Neural cell (in vitro differentiated cells): ENCODE measurements at regions not wholly inside any gene's neighbourhood (a gene's known extent, or its start where the extent isn't known, plus 50 kb on each side); places are given as distances from the start of the nearest gene placed in this dataset.

ENCODE experiments used
- H2AFZ ChIP-seq: fragments of 200-600, 300-800 bp; sonication (generic), shearing (Covaris generic); 2 replicates; pipeline ENCODE4 v1.6.0; 2014; ENCODE audit warnings: low read depth, mild to moderate bottlenecking, antibody characterized with exemption, low read length, moderate library complexity
- H3F3A ChIP-seq: fragments of 200-600 bp; shearing (Covaris generic); 2 replicates; pipeline ENCODE4 v1.6.1; 2016; ENCODE audit warnings: mild to moderate bottlenecking, moderate library complexity, mixed read lengths, antibody characterized with exemption, low read length; ENCODE audit not compliant: insufficient read depth, poor library complexity, severe bottlenecking
- H3K27ac ChIP-seq: fragments of 200-600, 300-800 bp; sonication (generic), shearing (Covaris generic); 2 replicates; pipeline ENCODE4 v1.5.1; 2014; ENCODE audit warnings: mild to moderate bottlenecking, low read length, moderate library complexity
- H3K27me3 ChIP-seq: fragments of 300-800, 200-600 bp; sonication (generic), shearing (Covaris generic); 2 replicates; pipeline ENCODE4 v1.6.0; 2014; ENCODE audit warnings: mild to moderate bottlenecking, low read depth, low read length, moderate library complexity; ENCODE audit not compliant: insufficient read depth
- H3K36me3 ChIP-seq: fragments of 300-800, 200-600 bp; sonication (generic), shearing (Covaris generic); 2 replicates; pipeline ENCODE4 v1.5.1; 2014; ENCODE audit warnings: mild to moderate bottlenecking, antibody characterized with exemption, low read length, moderate library complexity; ENCODE audit not compliant: insufficient read depth
- H3K4me2 ChIP-seq: fragments of 300-800, 200-600 bp; sonication (generic), shearing (Covaris generic); 2 replicates; pipeline ENCODE4 v1.6.0; 2014; ENCODE audit warnings: mild to moderate bottlenecking, low read length
- H3K4me3 ChIP-seq: fragments of 300-800, 200-600 bp; sonication (generic), shearing (Covaris generic); 2 replicates; pipeline ENCODE4 v1.5.1; 2014; ENCODE audit warnings: mild to moderate bottlenecking, low read length, moderate library complexity
- H3K79me2 ChIP-seq: fragments of 200-600 bp; shearing (Covaris generic); replicated peaks from 2 replicates; pipeline ENCODE4 v1.6.0; 2014; ENCODE audit warnings: mild to moderate bottlenecking, low read length, moderate library complexity; ENCODE audit not compliant: insufficient read depth
- H3K9ac ChIP-seq: fragments of 300-800, 200-600 bp; sonication (generic), shearing (Covaris generic); 2 replicates; pipeline ENCODE4 v1.6.1; 2016; ENCODE audit warnings: mild to moderate bottlenecking, low read length, mixed read lengths
- H3K9me2 ChIP-seq: fragments of 200-600 bp; shearing (Covaris generic); 2 replicates; pipeline ENCODE4 v1.6.1; 2016; ENCODE audit warnings: mild to moderate bottlenecking, low read length, mixed read lengths; ENCODE audit not compliant: insufficient read depth
- H3K9me3 ChIP-seq: fragments of 200-600, 300-800 bp; sonication (generic), shearing (Covaris generic); 2 replicates; pipeline ENCODE4 v1.6.1; 2016; ENCODE audit warnings: mild to moderate bottlenecking, mixed run types, low read length, moderate library complexity, mixed read lengths
- H4K20me1 ChIP-seq: fragments of 200-600 bp; shearing (Covaris generic); 2 replicates; pipeline ENCODE4 v1.6.1; 2016; ENCODE audit warnings: mild to moderate bottlenecking, mixed run types; ENCODE audit not compliant: insufficient read depth
- CTCF ChIP-seq: fragments of 450-650 bp; IDR thresholded peaks from 2 replicates; pipeline ENCODE4 v1.5.1; 2014; ENCODE audit warnings: antibody characterized with exemption, mild to moderate bottlenecking, moderate library complexity; ENCODE audit not compliant: poor library complexity, severe bottlenecking
- EP300 ChIP-seq: fragments of 450-650 bp; conservative IDR thresholded peaks from 2 replicates; pipeline ENCODE4 v1.6.1; 2014; ENCODE audit warnings: antibody characterized with exemption, mild to moderate bottlenecking, moderate library complexity; ENCODE audit not compliant: poor library complexity, severe bottlenecking
- EZH2 ChIP-seq: fragments of 200-600, 300-800 bp; shearing (Covaris generic), sonication (generic); IDR thresholded peaks from 2 replicates; pipeline ENCODE4 v1.6.1; 2014; ENCODE audit warnings: antibody characterized with exemption, low read length, borderline replicate concordance, mild to moderate bottlenecking; ENCODE audit not compliant: insufficient read depth, poor library complexity, severe bottlenecking
- MXI1 ChIP-seq: fragments of 450-650 bp; conservative IDR thresholded peaks from 2 replicates; pipeline ENCODE4 v1.6.1; 2014; ENCODE audit warnings: antibody characterized with exemption, mild to moderate bottlenecking; ENCODE audit not compliant: poor library complexity, severe bottlenecking
- POLR2AphosphoS5 ChIP-seq: IDR thresholded peaks from 2 replicates; pipeline ENCODE4 v1.6.1; 2012
- RAD21 ChIP-seq: fragments of 450-650 bp; conservative IDR thresholded peaks from 2 replicates; pipeline ENCODE4 v1.6.1; 2014; ENCODE audit warnings: antibody characterized with exemption, mild to moderate bottlenecking, moderate library complexity
- SMC3 ChIP-seq: fragments of 450-650 bp; conservative IDR thresholded peaks from 2 replicates; pipeline ENCODE4 v1.6.1; 2014; ENCODE audit warnings: antibody characterized with exemption, mild to moderate bottlenecking, moderate library complexity; ENCODE audit not compliant: poor library complexity
- TAF1 ChIP-seq: IDR thresholded peaks from 2 replicates; pipeline ENCODE4 v1.6.1; 2012; ENCODE audit warnings: low read depth
- TF ChIP-seq, protein P1 (sequence below): IDR thresholded peaks from 2 replicates; pipeline ENCODE4 v1.6.1; 2012; ENCODE audit warnings: borderline replicate concordance

DNA sequence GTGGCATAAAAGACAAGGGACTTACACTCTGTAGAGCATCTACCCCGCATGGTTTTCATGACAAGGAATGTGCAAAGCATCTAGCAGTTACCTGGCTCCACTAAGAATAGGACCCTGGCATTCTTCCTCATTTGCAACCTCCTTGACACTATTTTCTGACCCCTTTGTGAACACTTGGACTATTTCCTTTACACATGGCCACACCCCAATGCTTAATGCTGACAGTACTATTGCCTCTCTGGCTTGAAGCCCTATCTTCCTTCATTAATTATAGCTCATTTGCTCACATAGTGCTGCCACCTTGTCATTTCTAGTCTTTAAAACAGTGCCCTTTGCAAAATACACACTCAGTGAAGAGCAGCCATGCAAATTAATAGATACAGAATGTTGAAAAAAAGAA is 226.3 kb upstream of the VCX3A start:
- no peak for TF ChIP-seq SMC3
- TF ChIP-seq, protein P1, sequence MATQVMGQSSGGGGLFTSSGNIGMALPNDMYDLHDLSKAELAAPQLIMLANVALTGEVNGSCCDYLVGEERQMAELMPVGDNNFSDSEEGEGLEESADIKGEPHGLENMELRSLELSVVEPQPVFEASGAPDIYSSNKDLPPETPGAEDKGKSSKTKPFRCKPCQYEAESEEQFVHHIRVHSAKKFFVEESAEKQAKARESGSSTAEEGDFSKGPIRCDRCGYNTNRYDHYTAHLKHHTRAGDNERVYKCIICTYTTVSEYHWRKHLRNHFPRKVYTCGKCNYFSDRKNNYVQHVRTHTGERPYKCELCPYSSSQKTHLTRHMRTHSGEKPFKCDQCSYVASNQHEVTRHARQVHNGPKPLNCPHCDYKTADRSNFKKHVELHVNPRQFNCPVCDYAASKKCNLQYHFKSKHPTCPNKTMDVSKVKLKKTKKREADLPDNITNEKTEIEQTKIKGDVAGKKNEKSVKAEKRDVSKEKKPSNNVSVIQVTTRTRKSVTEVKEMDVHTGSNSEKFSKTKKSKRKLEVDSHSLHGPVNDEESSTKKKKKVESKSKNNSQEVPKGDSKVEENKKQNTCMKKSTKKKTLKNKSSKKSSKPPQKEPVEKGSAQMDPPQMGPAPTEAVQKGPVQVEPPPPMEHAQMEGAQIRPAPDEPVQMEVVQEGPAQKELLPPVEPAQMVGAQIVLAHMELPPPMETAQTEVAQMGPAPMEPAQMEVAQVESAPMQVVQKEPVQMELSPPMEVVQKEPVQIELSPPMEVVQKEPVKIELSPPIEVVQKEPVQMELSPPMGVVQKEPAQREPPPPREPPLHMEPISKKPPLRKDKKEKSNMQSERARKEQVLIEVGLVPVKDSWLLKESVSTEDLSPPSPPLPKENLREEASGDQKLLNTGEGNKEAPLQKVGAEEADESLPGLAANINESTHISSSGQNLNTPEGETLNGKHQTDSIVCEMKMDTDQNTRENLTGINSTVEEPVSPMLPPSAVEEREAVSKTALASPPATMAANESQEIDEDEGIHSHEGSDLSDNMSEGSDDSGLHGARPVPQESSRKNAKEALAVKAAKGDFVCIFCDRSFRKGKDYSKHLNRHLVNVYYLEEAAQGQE, result no peak
- no peak for TF ChIP-seq TAF1
- TF ChIP-seq MXI1, result no peak
- no peak for TF ChIP-seq POLR2AphosphoS5
- TF ChIP-seq CTCF, result no peak
- TF ChIP-seq RAD21, result no peak
- TF ChIP-seq EP300, result no peak
- TF ChIP-seq EZH2, result no peak
- Histone ChIP-seq H3K27ac (no peak overlapping the region), H3K9ac (no peak overlapping the region)

DNA sequence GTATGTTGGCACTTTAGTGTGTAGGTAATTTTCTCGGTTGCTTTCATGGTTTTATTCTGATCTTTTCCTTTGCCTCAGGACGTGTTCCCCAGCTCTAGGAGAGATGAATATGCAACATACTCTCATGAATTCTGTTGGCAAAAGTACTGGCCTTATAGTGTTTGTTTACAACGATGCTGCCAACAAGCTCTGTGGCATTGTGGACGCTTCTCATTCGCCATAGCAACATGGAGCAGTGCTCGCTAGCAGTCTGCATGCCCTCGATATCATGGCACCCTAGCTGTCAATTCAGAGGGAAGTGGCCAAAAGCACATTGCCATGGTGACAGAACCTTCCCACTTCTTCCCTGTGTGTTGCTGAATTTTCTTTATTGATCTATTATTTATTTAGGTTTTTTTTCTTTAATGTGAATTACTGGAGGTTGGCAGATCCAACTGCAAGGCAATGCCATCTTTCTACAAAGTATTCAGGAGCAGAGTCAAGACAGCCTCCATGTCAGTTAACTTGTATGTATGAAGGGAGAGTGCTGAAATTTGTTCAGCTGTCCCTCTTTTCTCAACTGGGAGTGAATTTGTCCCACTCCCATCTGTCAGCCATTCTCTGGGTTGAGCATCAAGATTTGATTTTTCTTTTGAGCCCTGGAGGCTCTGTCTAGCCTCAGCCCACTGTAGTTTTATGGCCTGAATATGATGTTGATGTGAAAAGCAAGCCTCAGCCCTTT is 224.9 kb upstream of the VCX3A start:
- Histone ChIP-seq H2AFZ (no peak overlapping the region), H3K9me2 (no peaks in the 10 kb centered on the region), H4K20me1 (no peaks in the 10 kb centered on the region), H3K9ac (no peak overlapping the region), H3K4me3 (no peak overlapping the region), H3K27ac (no peak overlapping the region), H3K27me3 (no peaks in the 10 kb centered on the region), H3K9me3 (no peaks in the 10 kb centered on the region), H3K36me3 (no peaks in the 10 kb centered on the region), H3K4me2 (no peak overlapping the region), H3F3A (no peaks in the 10 kb centered on the region), H3K79me2 (no peaks in the 10 kb centered on the region)
- TF ChIP-seq MXI1 (no peak), RAD21 (no peak), TAF1 (no peak), POLR2AphosphoS5 (no peak), EP300 (no peak), CTCF (no peak), EZH2 (no peak), SMC3 (no peak)
- TF ChIP-seq, protein P1, result no peak

More for the DNA sequence above, 226.3 kb upstream of the VCX3A start:
- Histone ChIP-seq H3K27me3 (no peaks in the 10 kb centered on the region), H3K4me3 (no peak overlapping the region), H4K20me1 (no peaks in the 10 kb centered on the region), H3F3A (no peaks in the 10 kb centered on the region), H3K79me2 (no peaks in the 10 kb centered on the region), H3K9me3 (no peaks in the 10 kb centered on the region), H3K36me3 (no peaks in the 10 kb centered on the region), H2AFZ (no peak overlapping the region), H3K9me2 (no peaks in the 10 kb centered on the region), H3K4me2 (no peak overlapping the region)
